Suprapubic skin (tissue), 4 donors: ENCODE measurements at regions not wholly inside any gene's neighbourhood (a gene's known extent, or its start where the extent isn't known, plus 50 kb on each side); places are given as distances from the start of the nearest gene placed in this dataset.

ENCODE experiments used
- DNase-seq, 2 donors: peaks; one replicate each; pipeline ENCODE4 v3.0.0-alpha.2; 2019; ENCODE audit warnings: low spot score in 2 of 2
- H3K27ac ChIP-seq: fragments of 200-600 bp; sonication (generic); one replicate; pipeline ENCODE4 v1.5.1; 2019
- H3K27me3 ChIP-seq: fragments of 200-600 bp; sonication (generic); one replicate; pipeline ENCODE4 v1.5.1; 2019
- H3K36me3 ChIP-seq: fragments of 200-600 bp; sonication (generic); one replicate; pipeline ENCODE4 v1.5.1; 2019
- H3K4me1 ChIP-seq: fragments of 200-600 bp; sonication (generic); one replicate; pipeline ENCODE4 v1.5.1; 2019
- H3K4me3 ChIP-seq: fragments of 200-600 bp; sonication (generic); one replicate; pipeline ENCODE4 v1.5.1; 2019; ENCODE audit warnings: mild to moderate bottlenecking
- H3K9me3 ChIP-seq: fragments of 200-600 bp; sonication (generic); one replicate; pipeline ENCODE4 v1.5.1; 2019
- CTCF ChIP-seq, 2 donors: fragments of 200-600 bp in 1 of 2; fragments of 450-650 bp in 1 of 2; sonication (generic) in 1 of 2; IDR thresholded peaks; one replicate each; pipeline ENCODE4 v1.5.1; 2016 to 2019; ENCODE audit warnings: antibody characterized with exemption in 2 of 2, mild to moderate bottlenecking in 1 of 2, moderate library complexity in 1 of 2
- EP300 ChIP-seq: sonication (generic); formaldehyde crosslinking; IDR thresholded peaks from one replicate; pipeline ENCODE4 v1.6.1; 2017; ENCODE audit warnings: antibody characterized with exemption
- POLR2A ChIP-seq, 2 donors: fragments of 450-650 bp; IDR thresholded peaks; one replicate each; pipeline ENCODE4 v1.6.1; 2017; ENCODE audit warnings: antibody characterized with exemption in 2 of 2, mild to moderate bottlenecking in 2 of 2, moderate library complexity in 2 of 2
- POLR2AphosphoS5 ChIP-seq, 3 donors: sonication (generic); formaldehyde crosslinking; IDR thresholded peaks; one replicate each; pipeline ENCODE4 v1.6.1; 2017; ENCODE audit warnings: antibody characterized with exemption in 3 of 3
- WGBS: methylation state at CpG from one replicate; pipeline ENCODE4 v1.1.5; 2018; 5-methylcytosine and 5-hydroxymethylcytosine counted together

- WGBS = 79% methylated on average over 2 of the region's 2 CpGs
- H3K27ac ChIP-seq = no peak overlapping the region
- TF ChIP-seq EP300 (no peak), CTCF (IDR thresholded peaks at IDR 0.05) (no peak), POLR2AphosphoS5 (IDR thresholded peaks at IDR 0.05) (no peak), POLR2A (IDR thresholded peaks at IDR 0.05) (no peak)
These were observed 589.5 kb downstream of the IRX1 start for GRCh38 chr5:4185127-4185526.

GRCh38 chr5:4188704-4189103 lies 593.1 kb downstream of the IRX1 start:
- Histone ChIP-seq H3K9me3 (peaks cover 10% of the 10 kb centered on the region), H3K36me3 (no peaks in the 10 kb centered on the region), H3K4me1 (no peaks in the 10 kb centered on the region), H3K27ac (no peak overlapping the region), H3K4me3 (no peak overlapping the region), H3K27me3 (no peaks in the 10 kb centered on the region)
- DNase-seq = no peak
- 91% methylated on average over 4 of the region's 4 CpGs for WGBS
- no peak for TF ChIP-seq POLR2A (IDR thresholded peaks at IDR 0.05)
- TF ChIP-seq POLR2AphosphoS5 (IDR thresholded peaks at IDR 0.05) = no peak
- no peak for TF ChIP-seq EP300
- no peak for TF ChIP-seq CTCF (IDR thresholded peaks at IDR 0.05)

More at GRCh38 chr5:4185127-4185526, 589.5 kb downstream of the IRX1 start:
- H3K27me3 ChIP-seq = no peaks in the 10 kb centered on the region
- no peaks in the 10 kb centered on the region for H3K36me3 ChIP-seq
- no peaks in the 10 kb centered on the region for H3K4me1 ChIP-seq
- H3K4me3 ChIP-seq = no peak overlapping the region
- DNase-seq = no peak
- peaks cover 13% of the 10 kb centered on the region for H3K9me3 ChIP-seq

GRCh38 chr5:4189317-4189716 lies 593.7 kb downstream of the IRX1 start:
- no peak overlapping the region for H3K27ac ChIP-seq
- 58% methylated on average over 2 of the region's 2 CpGs for WGBS
- H3K4me3 ChIP-seq = no peak overlapping the region
- H3K4me1 ChIP-seq = no peaks in the 10 kb centered on the region
- peaks cover 4% of the 10 kb centered on the region for H3K9me3 ChIP-seq
- TF ChIP-seq POLR2A (IDR thresholded peaks at IDR 0.05) (no peak), EP300 (no peak), CTCF (IDR thresholded peaks at IDR 0.05) (no peak), POLR2AphosphoS5 (IDR thresholded peaks at IDR 0.05) (no peak)
- no peak for DNase-seq
- no peaks in the 10 kb centered on the region for H3K27me3 ChIP-seq
- no peaks in the 10 kb centered on the region for H3K36me3 ChIP-seq

GRCh38 chr5:4191041-4191440 lies 595.4 kb downstream of the IRX1 start:
- no peaks in the 10 kb centered on the region for H3K36me3 ChIP-seq
- no peak overlapping the region for H3K27ac ChIP-seq
- no peak for TF ChIP-seq POLR2A (IDR thresholded peaks at IDR 0.05)
- TF ChIP-seq POLR2AphosphoS5 (IDR thresholded peaks at IDR 0.05) = no peak
- TF ChIP-seq CTCF (IDR thresholded peaks at IDR 0.05) = no peak
- TF ChIP-seq EP300 = no peak
- WGBS = 87% methylated on average over 3 of the region's 3 CpGs
- H3K4me3 ChIP-seq = no peak overlapping the region
- H3K4me1 ChIP-seq = no peaks in the 10 kb centered on the region
- DNase-seq = no peak
- no peaks in the 10 kb centered on the region for H3K27me3 ChIP-seq
- no peaks in the 10 kb centered on the region for H3K9me3 ChIP-seq

- H3K4me3 ChIP-seq = no peak overlapping the region
- H3K9me3 ChIP-seq = no peaks in the 10 kb centered on the region
- TF ChIP-seq EP300 (no peak), POLR2AphosphoS5 (IDR thresholded peaks at IDR 0.05) (no peak), CTCF (IDR thresholded peaks at IDR 0.05) (no peak), POLR2A (IDR thresholded peaks at IDR 0.05) (no peak)
- 91% methylated on average over 10 of the region's 10 CpGs for WGBS
- no peak overlapping the region for H3K27ac ChIP-seq
- H3K4me1 ChIP-seq = no peaks in the 10 kb centered on the region
- no peaks in the 10 kb centered on the region for H3K36me3 ChIP-seq
- no peaks in the 10 kb centered on the region for H3K27me3 ChIP-seq
- no peak for DNase-seq
These were observed 596.1 kb downstream of the IRX1 start for GRCh38 chr5:4191703-4192102.
